CMK (cell line): ENCODE measurements at regions not wholly inside any gene's neighbourhood (a gene's known extent, or its start where the extent isn't known, plus 50 kb on each side); places are given as distances from the start of the nearest gene placed in this dataset.

Experiments used
- DNase-seq: peaks from one replicate; pipeline ENCODE4 v3.0.0-alpha.2; 2010; ENCODE audit warnings: low read depth

- DNase-seq = no peak
These were observed 268.7 kb downstream of the ALG10 start for GRCh38 chr12:34291001-34291400.

GRCh38 chr12:34291426-34291901, 269.2 kb downstream of the ALG10 start:
- DNase-seq = no peak

DNA sequence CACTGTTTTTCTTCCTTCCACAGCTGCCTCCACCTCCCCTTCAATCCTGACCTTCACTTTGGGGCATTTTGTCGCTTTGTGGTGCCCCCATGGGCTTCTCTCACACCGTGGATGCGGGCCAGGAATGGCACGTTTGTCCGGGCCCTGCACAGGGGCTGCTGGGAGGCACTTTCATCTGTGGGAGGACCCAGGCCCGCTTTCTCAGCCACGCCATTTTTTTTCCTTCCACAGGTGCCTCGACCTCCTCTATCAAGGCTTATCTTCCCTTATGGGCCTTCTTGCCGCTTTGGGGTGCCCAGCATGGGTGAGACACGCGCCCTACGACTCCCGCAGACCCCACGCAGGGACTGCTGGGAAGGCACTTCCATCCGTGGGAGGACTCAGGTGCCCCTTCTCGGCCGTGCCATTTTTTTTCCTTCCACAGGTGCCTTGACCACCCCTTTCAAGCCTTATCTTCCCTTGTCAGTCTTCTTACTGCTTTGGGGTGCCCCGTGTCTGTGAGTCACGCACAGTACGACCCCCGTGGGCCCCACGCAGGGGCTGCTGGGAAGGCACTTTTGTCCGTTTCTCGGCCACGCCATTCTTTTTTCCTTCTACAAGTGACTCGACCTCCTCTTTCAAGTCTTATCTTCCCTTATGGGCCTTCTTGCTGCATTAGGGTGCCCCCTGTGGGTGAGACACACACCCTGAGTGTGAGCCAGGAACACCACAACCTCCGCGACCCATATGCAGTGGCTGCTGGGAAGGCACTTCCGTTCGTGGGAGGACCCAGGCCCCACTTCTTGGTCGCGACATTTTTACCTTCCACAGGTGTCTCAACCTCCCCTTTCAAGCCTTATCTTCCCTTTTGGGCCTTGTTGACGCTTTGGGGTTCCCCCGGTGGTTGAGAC, 270.7 kb downstream of the ALG10 start:
- DNase-seq = no peak

- no peak for DNase-seq
These were observed 271.8 kb downstream of the ALG10 start for GRCh38 chr12:34294137-34294536.

DNA sequence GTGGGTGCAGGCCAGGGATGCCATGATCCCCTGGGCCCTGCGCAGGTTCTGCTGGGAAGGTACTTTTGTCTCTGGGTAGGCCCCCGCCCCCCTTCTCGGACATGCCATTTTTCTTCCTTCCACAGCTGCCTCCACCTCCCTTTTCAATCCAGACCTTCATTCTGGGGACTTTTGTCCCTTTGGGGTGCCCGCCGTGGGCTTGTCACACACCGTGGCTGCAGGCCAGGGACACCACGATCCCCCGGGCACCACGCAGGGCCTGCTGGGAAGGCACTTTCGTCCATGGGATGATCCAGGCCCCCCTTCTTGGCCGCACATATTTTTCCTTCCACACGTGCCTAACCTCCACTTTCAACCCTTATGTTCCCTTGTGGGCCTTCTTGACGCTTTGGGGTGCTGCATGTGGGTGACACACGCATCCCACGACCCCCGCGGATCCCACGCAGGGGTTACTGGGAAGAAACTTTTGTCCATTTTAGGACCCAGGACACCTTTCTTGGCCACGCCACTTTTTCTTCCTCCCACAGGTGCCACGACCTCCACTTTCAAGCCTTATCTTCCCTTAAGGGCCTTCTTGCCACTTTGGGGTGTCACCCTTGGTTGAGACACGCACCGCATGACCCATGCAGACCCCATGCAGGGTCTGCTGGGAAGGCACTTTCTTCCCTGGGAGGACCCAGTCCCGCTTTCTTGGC, 272.5 kb downstream of the ALG10 start:
- DNase-seq = no peak

- DNase-seq = no peak
These were observed 273.3 kb downstream of the ALG10 start for GRCh38 chr12:34295366-34296142.

DNA sequence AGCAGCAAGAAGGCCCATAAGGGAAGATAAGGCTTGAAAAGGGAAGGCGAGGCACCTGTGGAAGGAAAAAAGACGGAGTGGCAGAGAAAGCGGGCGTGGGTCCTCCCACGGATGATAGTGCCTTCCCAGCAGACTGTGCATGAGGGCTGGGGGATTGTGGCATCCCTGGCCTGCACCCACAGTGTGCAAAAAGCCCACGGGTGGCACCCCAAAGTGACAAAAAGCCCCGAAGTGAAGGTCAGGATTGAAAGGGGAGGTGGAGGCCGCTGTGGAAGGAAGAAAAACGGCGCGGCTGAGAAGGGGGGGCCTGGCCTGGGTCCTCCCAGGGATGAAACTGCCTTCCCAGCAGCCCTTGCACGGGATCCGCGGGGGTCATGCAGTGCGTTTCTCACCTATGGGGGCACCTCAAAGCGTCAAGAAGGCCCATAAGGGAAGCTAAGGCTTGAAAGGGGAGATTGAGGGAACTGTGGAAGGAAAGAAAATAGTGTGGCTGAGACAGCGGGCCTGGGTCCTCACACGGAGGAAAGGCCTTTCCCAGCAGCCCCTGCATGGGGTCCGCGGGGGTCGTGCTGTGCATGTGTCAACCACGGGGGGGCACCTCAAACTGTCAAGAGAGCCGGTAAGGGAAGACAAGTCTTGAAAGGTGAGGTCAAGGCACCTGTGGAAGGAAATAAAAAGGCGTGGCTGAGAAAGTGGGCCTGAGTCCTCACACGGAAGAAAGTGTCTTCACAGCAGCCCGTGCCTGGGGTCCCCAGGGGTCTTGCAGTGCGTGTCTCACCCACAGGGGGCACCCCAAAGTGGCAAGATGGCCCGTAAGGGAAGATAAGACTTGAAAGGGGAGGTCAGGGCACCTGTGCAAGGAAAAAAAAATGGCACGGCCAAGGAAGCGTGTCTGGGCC, 274.1 kb downstream of the ALG10 start:
- no peak for DNase-seq

DNA sequence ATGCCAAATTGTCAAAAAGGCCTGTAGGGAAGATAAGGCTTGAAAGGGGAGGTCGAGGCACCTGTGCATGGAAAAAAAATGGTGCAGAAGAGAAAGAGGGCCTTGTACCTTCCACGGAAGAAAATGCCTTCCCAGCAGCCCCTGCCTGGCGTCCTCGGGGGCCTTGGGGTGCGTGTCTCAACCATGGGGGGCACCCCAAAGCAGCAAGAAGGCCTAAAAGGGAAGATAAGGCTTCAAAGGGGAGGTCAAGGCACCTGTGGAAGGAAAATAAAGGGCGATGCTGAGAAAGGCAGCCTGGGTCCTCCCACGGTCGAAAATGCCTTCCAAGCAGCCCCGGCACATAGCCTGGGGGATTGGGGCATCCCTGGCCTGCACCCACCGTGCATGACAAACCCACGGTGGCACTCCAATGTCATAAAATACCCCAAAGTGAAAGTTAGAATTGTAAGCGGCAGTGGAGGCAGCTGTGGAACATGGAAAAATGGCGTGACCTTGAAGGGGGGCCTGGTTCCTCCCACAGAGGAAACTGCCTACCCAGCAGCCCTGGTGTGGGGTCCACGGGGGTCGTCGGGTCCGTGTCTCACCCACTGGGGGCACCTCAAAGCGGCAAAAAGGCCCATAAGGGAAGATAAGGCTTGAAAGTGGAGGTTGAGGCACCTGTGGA, 275.0 kb downstream of the ALG10 start:
- DNase-seq = no peak

DNA sequence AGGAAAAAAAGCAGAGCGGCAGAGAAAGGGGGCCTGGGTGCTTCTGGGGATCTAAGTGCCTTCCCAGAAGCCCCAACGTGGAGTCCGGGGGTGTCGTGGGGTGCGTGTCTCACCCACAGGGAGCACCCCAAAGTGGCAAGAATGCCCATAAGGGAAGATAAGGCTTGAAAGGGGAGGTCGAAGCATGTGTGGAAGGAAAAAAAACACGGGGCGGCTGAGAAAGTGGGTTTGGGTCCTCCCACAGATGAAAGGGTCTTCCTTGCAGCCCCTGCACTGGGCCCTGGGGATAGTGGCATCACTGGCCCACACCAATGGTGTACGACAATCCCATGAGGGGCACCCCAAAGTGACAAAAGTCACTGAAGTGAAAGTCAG, 275.5 kb downstream of the ALG10 start:
- no peak for DNase-seq

GRCh38 chr12:34298176-34298970, 276.1 kb downstream of the ALG10 start:
- no peak for DNase-seq

DNA sequence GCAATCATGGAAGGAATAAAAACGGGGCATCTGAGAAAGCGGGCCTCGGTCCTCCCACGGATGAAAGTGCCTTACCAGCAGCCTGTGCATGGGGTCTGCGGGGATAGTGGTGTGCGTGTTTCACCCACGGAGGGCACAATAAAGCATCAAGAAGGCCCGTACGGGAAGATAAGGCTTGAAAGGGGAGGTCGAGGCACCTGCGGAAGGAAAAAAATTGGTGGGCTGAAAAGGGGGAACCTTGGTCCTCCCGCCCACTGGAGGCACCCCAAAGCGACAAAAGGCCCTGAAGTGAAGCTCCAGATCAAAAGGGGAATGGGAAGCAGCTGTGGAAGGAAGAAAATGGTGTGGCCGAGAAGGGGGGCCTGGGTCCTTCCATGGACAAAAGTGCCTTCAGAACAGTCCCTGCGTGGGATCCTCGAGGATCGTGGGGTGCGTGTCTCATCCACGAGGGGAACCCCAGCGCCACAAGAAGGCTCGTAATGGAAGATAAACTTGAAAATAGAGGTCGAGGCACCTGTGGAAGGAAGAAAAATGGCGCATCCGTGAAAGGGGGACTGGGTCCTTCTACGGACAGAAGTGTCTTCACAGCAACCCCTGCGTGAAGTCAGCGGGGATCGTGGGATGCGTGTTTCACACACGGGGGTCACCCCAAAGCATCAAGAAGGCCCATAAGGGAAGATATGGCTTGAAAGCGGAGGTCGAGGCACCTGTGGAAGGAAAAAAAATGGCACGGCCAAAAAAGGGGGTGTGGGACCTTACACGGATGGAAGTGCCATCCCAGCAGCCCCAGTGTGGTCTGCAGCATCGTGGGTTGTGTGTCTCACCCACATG, 276.9 kb downstream of the ALG10 start:
- no peak for DNase-seq

- DNase-seq = no peak
These were observed 277.5 kb downstream of the ALG10 start for GRCh38 chr12:34299802-34300193.

DNA sequence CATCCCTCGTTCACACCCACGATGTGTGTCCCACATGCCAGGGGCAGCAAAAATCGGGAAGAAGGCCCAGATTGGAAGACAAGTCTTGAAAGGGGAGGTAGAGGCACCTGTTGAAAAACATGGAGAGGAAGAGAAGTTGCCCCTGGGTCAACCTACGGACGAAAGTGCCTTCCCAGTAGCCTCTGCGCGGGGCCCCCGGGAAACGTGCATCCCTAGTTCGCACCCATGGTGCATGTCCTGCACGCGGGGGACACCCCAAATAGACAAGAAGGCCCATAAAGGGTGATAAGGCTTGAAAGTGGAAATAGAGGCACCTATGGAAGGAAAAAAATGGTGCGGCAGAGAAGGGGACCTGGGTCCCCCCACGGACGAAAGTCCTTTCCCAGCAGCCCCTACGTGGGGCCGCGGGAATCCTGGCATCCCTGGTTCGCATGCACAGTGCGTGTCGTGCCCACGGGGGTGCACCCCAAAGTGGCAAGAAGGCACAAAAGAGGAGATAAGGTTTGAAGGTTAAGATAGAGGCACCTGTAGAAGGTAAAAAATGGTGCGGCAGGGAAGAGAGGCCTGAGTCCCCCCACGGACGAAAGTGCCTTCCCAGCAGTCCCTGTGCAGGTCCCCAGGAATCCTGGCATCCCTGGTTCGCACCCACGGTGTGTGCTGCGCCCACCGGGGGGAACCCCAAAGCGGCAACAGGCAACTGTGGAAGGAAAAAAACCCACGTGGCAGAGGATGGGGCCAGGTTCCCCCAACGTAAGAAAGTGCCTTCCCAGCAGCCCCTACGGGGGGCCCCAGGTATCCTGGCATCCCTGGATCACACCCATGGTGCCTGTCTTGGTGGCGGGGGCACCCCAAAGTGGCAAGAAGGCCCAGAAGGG, 278.3 kb downstream of the ALG10 start:
- no peak for DNase-seq

- no peak for DNase-seq
These were observed 279.2 kb downstream of the ALG10 start for GRCh38 chr12:34301251-34302130.

DNA sequence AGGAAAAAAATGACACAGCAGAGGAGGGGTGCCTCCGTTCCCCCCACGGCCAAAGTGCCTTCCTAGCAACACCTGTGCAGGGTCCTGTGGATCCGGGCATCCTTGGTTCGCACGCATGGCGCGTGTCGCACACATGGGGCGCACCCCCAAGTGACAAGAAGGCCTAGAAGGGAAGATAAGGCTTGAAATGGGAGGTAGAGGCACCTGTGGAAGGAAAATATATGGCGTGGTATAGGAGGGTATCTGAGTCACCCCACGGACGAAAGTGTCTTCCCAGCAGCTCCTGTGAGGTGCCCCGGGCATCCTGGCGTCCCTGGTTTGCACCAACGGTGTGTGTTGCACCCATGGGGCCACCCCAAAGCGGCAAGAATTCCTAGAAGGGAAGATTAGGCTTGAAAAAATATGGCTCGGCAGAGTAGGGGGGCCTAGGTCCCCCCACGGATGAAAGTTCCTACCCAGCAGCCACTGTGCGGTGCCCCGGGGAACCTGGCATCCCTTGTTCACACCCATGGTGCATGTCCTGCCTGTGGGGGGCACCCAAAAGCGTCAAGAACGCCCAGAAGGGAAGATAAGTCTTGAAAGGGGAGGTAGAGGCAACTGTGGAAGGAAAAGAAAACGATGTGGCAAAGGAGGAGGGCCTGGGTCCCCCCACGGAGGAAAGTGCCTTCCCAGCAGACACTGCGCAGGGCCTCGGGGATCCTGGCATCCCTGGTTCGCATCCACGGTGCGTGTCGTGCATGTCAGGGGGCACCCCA, 280.0 kb downstream of the ALG10 start:
- DNase-seq = no peak

- DNase-seq = no peak
These were observed 281.0 kb downstream of the ALG10 start for GRCh38 chr12:34303091-34303870.
